HEK293 (cell line): ENCODE measurements at regions not wholly inside any gene's neighbourhood (a gene's known extent, or its start where the extent isn't known, plus 50 kb on each side); places are given as distances from the start of the nearest gene placed in this dataset.

Experiments used
- CTCF ChIP-seq: fragments of 450-650 bp; formaldehyde crosslinking; IDR thresholded peaks from 2 replicates; pipeline ENCODE4 v1.5.1; 2016; ENCODE audit warnings: missing biosample characterization, missing genetic modification characterization
- KLF16 ChIP-seq: fragments of 450-650 bp; formaldehyde crosslinking; IDR thresholded peaks from 2 replicates; pipeline ENCODE4 v1.5.1; 2017; ENCODE audit warnings: missing biosample characterization, missing genetic modification characterization
- ZNF148 ChIP-seq: fragments of 450-650 bp; formaldehyde crosslinking; IDR thresholded peaks from 2 replicates; pipeline ENCODE4 v1.5.0; 2017; ENCODE audit warnings: missing biosample characterization, missing genetic modification characterization, borderline replicate concordance
- ZNF239 ChIP-seq: fragments of 450-650 bp; formaldehyde crosslinking; IDR thresholded peaks from 2 replicates; pipeline ENCODE4 v1.5.1; 2016; ENCODE audit warnings: missing biosample characterization, missing genetic modification characterization
- ZNF274 ChIP-seq, 2 experiments: fragments of 200-500 bp in 1 of 2; fragments of 450-650 bp in 1 of 2; sonication (Bioruptor generic) in 1 of 2; formaldehyde crosslinking in 1 of 2; IDR thresholded peaks; 2 replicates each; pipeline versions ENCODE4 v1.5.1 to v1.6.1; 2014 to 2016; ENCODE audit warnings: borderline replicate concordance in 1 of 2, inconsistent platforms in 1 of 2, low read length in 1 of 2, missing biosample characterization in 1 of 2, missing genetic modification characterization in 1 of 2
- ZNF830 ChIP-seq: fragments of 450-650 bp; IDR thresholded peaks from 2 replicates; pipeline ENCODE4 v1.5.0; 2018; ENCODE audit warnings: missing biosample characterization, missing genetic modification characterization, low read depth, mild to moderate bottlenecking, moderate library complexity

GRCh38 chr17:70654706-70655105, 485.4 kb downstream of the KCNJ2 start:
- TF ChIP-seq CTCF (no peak), ZNF148 (tag by site-specific recombination) (no peak), ZNF274 (IDR thresholded peaks at IDR 0.05; ENCODE audit: low read length) (no peak), ZNF274 (tag by site-specific recombination; IDR thresholded peaks at IDR 0.05; ENCODE audit: borderline replicate concordance) (no peak), ZNF239 (tag by site-specific recombination) (no peak), ZNF830 (no peak), KLF16 (no peak)
